ENCODE measurements at regions not wholly inside any gene's neighbourhood (a gene's known extent, or its start where the extent isn't known, plus 50 kb on each side); places are given as distances from the start of the nearest gene placed in this dataset.
"Not testable (repeated sequence)": the region's sequence is repeated elsewhere in the genome, so short reads cannot be mapped to it uniquely, and the experiment has no call there.

- no peak for DNase-seq
Measured at GRCh38 chr5:28329176-28329575, 1290.8 kb upstream of the CDH9 start.

DNA sequence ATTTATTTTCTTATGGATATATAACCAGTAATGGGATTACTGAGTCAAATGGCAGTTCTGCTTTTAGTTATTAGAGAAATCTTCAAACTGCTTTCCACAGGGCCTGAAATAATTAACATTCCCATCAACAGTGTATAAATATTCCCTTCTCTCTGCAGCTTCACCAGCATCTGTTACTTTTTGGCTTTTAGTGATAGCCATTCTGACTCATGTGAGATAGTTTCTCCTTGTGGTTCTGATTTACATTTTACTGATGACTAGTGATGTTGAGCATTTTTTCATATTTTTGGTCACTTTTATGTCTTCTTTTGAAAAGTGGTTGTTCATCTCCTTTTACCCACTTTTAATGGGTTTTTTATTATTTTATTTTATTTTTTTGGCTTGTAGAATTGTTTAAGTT is 1290.3 kb upstream of the CDH9 start:
- DNase-seq, result no peak

DNA sequence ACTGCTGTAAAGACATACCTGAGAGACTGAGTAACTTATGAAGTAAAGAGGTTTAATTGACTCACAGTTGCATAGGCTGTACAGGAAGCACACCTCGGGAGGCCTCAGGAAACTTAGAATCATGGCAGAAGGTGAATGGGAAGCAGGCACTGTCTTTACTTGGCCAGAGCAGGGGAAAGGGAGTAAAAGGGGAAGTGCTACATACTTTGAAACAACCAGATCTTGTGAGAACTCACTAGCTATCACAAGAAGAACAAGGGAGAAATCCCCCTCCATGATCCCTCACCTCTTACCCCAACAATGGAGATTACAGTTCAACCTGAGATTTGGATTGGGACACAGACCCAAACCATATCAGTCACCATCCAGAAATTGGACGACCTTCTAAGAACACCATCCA is 1285.8 kb upstream of the CDH9 start:
- DNase-seq, result no peak

- DNase-seq, result no peak
Measured at GRCh38 chr5:28313953-28314352, 1275.6 kb upstream of the CDH9 start.

GRCh38 chr5:28313321-28313951 is 1275.0 kb upstream of the CDH9 start:
- no peak for DNase-seq

DNA sequence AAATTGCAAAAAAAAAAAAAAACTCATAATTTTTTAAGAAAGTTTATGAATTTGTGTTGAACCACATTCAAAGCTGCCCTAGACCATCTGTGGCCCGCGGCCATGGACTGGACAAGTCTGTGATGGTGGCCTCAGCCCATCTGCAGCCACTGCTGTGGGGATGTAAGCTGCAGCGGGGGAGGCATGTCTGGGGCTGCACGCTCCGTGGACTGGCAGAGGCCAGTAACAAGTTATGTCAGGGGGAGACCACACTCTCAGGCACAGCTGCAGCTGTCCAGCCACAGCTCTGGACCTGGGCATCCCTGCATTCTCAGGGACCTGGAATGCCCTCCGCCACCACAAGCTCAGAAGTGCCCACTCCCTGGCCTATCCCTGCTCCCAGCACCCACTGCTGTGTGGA is 1272.3 kb upstream of the CDH9 start:
- no peak for DNase-seq

DNA sequence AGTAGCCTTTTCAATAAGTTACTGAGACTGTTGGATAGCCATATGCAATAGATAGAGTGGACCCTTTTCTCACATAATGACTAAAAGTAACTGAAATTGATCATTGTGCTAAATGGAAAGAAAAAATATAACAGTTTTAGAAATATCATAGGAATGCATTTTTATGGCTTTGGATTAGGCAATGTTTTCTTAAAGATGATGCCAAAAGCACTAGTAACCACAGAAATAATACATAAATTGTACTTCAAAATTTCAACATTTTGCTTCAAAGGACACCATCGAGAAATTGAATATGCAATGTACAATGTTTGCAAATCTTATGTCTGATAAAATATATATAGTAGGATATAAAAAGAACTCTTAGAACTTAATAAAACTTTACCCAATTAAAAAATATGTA is 1267.5 kb upstream of the CDH9 start:
- no peak for DNase-seq

- peak; percentile 10 to 62 for DNase-seq
Measured at GRCh38 chr5:28301712-28302111, 1263.3 kb upstream of the CDH9 start.

DNA sequence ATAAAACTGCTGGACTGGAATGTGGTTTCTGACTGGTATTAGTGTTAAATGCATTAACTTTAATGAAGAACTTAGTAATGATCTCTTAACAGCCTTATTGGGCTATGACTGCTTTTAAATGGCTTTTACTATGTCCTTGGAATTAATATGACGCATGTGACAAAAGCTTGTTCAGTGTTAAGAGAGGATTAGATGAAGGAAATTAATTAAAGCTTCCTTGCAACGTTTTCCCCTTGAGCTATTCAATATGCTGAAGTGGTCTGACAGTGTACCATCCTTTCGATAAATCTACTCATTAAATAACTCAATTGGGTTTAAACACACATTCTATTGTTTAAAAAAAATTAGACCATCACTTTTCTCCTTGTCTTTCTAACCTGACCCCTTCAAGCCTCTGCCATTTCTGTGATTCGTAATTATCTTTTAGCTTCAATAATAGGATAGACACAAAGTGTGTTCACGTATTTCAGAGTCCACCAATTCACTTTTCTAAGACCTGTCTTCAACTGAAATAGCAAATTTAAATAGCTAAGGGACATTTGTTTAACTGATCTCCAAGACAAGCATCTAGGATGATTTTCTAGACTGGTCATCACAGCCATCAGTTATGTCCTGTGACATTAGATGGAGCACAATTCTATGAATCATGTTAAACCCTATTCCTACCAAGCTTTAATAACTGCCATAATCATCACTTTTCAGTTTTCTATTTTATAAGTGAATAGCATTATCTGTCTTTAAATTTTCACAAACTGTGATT is 1258.0 kb upstream of the CDH9 start:
- DNase-seq, result no peak

DNA sequence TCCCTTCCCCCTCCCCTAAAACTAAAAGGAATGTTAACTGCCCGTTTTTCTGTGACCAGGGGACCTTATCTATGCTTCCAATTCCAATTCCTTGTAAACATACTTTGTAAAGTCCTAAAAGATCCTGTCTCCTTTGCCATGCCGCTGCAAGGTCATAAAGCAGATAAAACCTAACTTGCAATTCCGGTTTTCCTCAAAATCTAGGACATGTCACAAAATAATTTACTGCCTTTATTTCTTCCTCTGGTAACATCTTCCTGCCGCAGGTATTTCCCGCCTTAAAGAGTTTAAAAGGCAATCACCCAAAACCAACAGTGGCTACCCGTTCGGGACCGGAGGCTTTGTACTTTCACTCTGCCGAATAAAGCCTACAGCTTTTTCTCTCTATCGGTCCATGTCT is 1248.6 kb upstream of the CDH9 start:
- DNase-seq, result not testable (repeated sequence)

GRCh38 chr5:28286566-28286965 is 1248.2 kb upstream of the CDH9 start:
- DNase-seq, result no peak

DNA sequence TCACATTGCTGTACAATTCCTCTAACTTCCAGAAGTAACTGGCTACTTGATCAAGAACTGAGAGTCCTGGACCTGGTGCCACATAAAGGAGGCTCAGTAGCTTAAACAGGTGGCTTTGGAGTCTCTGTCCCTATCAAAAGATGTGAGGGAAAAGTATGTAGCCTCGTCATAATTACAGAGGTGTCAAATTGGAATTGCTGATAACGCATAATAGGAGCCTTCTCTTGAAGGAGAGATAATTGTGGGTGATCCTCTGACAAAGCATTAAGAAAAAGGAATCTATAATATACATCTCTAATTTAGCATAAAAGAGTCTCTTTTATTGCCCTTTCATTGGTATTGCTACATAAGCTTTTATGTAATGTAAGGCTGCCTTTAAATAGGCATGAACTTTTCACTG is 1246.4 kb upstream of the CDH9 start:
- no peak for DNase-seq

DNA sequence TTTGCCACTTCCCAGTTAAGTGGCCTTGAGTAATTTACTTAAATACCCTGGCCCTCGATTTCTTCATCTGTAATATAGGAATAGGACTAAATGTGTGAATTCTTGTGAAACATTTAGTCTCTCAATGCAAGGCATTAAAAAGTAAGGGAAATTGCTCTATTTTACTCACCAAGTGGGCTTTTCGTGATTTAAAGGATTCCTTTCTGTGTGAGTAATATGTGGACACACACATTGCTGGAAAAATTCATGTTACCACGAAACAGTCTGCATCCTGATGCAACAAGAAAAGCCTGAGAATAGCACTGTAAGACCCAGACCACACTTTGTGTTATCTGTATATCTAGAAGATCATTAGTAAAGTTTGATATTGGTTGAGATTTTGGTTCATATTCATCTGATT is 1243.0 kb upstream of the CDH9 start:
- no peak for DNase-seq

DNA sequence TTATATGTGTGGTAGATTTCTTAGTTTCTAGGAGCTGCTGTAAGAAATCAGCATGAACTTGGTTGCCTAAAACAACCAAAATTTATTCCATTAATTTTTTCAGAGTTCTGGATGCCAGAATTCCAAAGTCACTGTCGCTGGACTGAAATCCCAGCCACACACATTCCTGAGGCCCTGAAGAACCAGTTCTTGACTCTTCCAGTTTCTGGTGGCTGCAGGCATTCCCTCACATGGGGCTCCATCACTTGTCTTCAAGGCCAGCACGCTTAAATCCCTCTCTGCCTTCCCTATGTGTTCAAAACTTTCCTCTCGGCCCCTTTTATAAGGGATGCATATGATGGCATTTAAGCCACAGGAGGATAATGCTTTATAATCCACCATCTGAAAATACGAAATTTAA is 1237.5 kb upstream of the CDH9 start:
- no peak for DNase-seq

DNA sequence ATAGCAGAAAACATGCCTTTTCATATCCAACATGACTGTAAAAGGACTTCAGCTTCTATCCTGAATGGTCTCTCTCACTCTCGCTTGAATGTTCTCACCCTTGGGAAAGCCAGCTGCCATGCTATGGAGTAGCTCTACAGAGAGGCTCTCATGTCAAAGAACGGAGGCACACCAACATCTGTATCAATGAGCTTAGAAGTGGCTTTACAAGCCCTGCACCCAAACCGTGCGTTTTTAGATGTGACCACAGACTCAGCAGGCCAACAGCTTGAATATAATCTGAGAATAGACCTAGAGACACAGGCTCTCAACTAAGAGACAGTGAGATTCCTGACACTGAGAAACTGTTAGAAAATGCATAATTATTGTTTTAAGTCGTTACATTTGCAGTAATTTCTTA is 1231.6 kb upstream of the CDH9 start:
- no peak for DNase-seq

DNA sequence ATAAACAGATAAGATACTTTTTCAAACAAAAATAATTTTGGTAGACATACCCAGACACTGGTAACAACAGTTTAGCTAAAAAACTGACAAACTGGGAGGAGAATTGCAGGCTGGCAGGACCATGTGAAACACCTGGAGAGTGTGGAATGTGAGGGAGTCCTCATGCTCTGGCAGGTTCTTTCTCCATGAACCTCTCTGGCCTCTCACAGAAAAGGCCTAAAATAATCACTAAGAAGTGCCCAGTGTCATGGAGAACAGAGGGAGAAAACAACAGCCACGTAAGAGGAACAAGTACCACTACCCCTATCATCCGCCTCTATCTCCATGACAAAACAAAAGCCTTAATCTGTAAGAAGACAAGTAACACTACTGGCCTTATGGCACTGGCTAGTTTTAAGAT is 1227.5 kb upstream of the CDH9 start:
- no peak for DNase-seq

GRCh38 chr5:28254846-28255245 is 1216.5 kb upstream of the CDH9 start:
- no peak for DNase-seq

DNA sequence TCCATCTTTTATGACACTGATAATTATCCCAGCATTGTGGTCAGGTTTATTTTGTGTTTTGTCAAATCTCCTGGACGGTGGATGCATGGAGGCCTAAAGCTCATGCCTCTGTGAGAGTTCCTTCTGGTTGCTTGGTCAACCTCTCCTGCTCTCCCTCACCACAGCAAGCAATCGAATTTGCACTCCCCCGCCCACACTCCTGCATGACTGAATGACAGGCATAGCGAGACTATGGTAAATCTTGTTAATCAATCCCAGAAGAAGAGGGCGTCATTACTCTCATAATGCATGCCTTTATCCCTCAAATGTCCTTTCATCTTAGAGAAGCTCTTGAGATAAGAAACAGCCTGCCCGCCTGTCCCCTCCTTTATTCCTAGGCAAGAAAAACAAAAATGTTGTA is 1215.0 kb upstream of the CDH9 start:
- no peak for DNase-seq

DNA sequence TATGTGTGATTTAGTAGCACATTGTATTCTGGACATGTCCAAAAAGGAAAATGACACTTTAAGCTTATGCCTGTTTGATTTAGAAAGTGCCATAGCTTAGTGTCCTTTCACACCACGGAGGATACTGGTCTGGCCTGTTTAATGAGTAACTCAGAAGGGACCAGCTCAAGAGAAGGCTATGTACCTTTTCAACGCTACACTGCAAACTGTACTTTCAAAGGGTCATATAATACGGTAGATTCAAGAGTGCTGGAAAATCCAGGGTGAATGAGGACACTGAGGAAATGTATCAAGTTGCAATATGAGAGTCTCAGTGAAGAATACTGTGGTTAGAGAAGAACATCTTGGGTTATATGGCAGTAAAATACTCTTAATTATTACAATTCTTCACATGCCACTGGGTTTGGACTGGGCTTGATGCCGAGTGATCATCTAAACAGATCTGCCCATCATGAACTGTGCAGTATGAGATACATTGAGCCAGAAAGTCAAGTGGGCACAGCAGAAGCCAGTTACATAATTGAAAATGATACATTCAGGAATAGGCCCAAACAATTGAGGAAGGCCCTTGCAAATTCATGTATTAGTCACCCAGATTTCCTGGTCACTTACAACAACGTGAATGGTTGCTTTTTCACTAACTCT is 1211.5 kb upstream of the CDH9 start:
- DNase-seq, result peak in 1 of 2 experiments; percentile 67

DNA sequence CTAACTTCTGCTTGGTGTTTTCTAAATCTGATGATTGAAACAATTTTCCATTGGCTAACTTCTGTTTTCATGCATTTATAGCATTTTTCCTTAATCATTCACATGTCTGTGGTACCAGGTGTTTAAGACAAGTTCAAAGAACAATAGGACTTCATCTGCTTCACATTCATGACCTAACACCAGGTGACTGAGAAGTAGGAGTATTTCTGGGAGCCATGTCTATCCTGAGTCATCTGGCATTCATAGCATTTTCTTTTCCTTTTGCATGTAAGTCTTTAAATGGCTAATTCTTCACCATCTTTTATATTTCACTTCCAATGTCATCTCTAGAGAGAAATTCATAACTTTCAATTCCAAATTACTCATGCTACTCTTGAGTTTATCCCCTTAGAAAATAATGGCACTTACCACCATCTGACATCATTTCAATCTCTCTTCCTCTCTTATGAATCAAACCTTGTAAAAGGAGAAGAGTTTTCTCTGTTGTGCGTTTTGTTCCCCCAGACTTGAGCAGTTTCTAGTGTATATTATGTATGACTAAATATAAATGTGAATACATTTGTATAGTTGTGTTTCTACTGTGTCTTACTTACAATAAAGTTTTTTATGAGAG is 1196.1 kb upstream of the CDH9 start:
- no peak for DNase-seq

DNA sequence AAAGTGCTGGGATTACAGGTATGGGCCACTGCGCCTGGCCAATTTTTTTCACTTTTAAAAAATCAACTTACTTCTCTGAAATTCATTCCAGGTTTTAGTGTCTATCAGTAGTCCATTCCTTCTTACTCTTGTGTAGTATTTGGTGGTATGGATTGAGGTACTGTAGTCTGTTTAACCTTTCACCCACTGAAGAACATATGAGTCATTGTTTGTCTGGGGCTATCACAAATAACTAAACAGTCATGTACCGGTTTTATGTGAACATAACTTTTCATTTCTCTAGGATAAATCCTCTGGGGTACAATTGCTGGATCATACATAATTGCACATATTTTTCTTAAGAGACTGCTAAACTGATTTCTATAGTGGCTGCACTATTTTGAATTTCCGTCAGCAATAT is 1188.0 kb upstream of the CDH9 start:
- no peak for DNase-seq

- DNase-seq, result no peak
Measured at GRCh38 chr5:28219539-28219938, 1181.2 kb upstream of the CDH9 start.

DNA sequence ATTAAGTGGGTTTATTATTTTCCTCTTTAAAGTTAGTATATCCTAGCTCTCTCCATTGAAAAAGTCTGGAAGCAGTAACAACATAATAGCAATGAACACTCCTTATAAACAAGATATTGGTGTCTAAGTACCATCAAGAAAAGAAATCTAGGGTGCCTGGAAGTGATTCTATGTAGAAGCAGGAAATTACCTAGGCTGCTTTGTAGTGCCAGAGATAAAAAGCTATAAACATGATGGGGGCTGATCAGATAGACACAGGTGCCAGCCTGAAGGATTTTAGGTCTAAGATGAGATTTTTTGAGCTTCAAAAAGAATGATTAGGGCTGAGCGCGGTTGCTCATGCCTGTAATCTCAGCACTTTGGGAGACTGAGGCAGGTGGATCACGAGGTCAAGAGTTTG is 1179.3 kb upstream of the CDH9 start:
- DNase-seq, result no peak

- DNase-seq, result no peak
Measured at GRCh38 chr5:28216939-28217360, 1178.6 kb upstream of the CDH9 start.
